Upper lobe of left lung (tissue), 6 donors: ENCODE measurements at regions not wholly inside any gene's neighbourhood (a gene's known extent, or its start where the extent isn't known, plus 50 kb on each side); places are given as distances from the start of the nearest gene placed in this dataset.

Experiments used
- ATAC-seq, 2 donors: fragments of 200-7000 bp; cut with Tn5 transposase; one replicate each; pipeline ENCODE4 v1.9.1; 2022; ENCODE audit warnings: mild to moderate bottlenecking in 2 of 2, moderate library complexity in 2 of 2; ENCODE audit not compliant: low FRiP score in 2 of 2
- DNase-seq, 2 donors: peaks; one replicate each; pipeline ENCODE4 v3.0.0-alpha.2; 2019 to 2020
- H3K27ac ChIP-seq, 4 donors: fragments of 200-600 bp; sonication (generic); one replicate each; pipeline ENCODE4 v1.5.1; 2016 to 2019
- H3K27me3 ChIP-seq, 4 donors: fragments of 200-600 bp; sonication (generic); one replicate each; pipeline ENCODE4 v1.5.1; 2017 to 2019
- H3K36me3 ChIP-seq, 4 donors: fragments of 200-600 bp; sonication (generic); one replicate each; pipeline ENCODE4 v1.5.1; 2016 to 2019
- H3K4me1 ChIP-seq, 4 donors: fragments of 200-600 bp; sonication (generic); one replicate each; pipeline ENCODE4 v1.5.1; 2018 to 2019
- H3K4me3 ChIP-seq, 4 donors: fragments of 200-600 bp; sonication (generic); one replicate each; pipeline ENCODE4 v1.5.1; 2017 to 2019; ENCODE audit warnings: mild to moderate bottlenecking in 2 of 4, moderate library complexity in 1 of 4
- H3K9me3 ChIP-seq, 4 donors: fragments of 200-600 bp; sonication (generic); one replicate each; pipeline ENCODE4 v1.5.1; 2018 to 2019
- CTCF ChIP-seq, 6 experiments: fragments of 450-650 bp in 4 of 6; fragments of 200-600 bp in 2 of 6; sonication (generic) in 2 of 6; IDR thresholded peaks; one replicate each; pipeline ENCODE4 v1.5.1; 2016 to 2019; ENCODE audit warnings: antibody characterized with exemption in 6 of 6
- EP300 ChIP-seq, 4 donors: sonication (generic); formaldehyde crosslinking; IDR thresholded peaks; one replicate each; pipeline ENCODE4 v1.5.1; 2017; ENCODE audit warnings: antibody characterized with exemption in 4 of 4, control low read depth in 2 of 4
- POLR2A ChIP-seq, 4 donors: fragments of 450-650 bp; IDR thresholded peaks; one replicate each; pipeline ENCODE4 v1.5.1; 2016 to 2017; ENCODE audit warnings: antibody characterized with exemption in 4 of 4, mild to moderate bottlenecking in 2 of 4
- POLR2AphosphoS5 ChIP-seq, 2 donors: sonication (generic); formaldehyde crosslinking; IDR thresholded peaks; one replicate each; pipeline ENCODE4 v1.5.1; 2017; ENCODE audit warnings: antibody characterized with exemption in 2 of 2
- WGBS, 2 donors: methylation state at CpG; one replicate each; pipeline ENCODE4 v1.1.5; 2017 to 2018; 5-methylcytosine and 5-hydroxymethylcytosine counted together
- donor health status: DM: no; HTN: no; CAD: no; lungs with moderate emphysema.
- donor health status: DM: no; HTN: yes; CAD: no; lungs with severe emphysema.

DNA sequence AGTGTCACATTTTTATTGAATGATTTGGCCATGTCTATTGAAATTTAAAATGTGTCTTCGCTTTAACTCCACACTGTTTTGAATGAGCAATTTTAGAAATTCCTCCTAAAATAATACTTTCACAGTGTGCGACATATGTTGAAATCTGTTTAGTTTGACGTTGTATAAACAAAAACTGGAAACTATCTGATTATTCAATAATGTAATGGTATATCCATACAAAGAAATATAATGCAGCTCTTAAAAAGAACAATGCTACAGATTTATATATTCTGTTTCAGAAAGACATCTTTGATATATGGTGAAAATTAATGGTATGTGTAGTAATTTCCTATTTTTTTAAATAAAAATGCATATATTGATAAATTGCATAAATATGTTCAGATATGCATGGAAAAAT is 268.7 kb upstream of the SORL1-AS1 start:
- WGBS, 2 donors, result 82 to 97% methylated on average over 3 of the region's 3 CpGs
- Histone ChIP-seq H3K27me3 (peaks cover 0 to 8% (median 0%) of the 10 kb centered on the region in 4 donors), H3K4me1 (peaks cover 0 to 13% (median 12%) of the 10 kb centered on the region in 4 donors), H3K4me3 (no peak overlapping the region), H3K9me3 (no peaks in the 10 kb centered on the region), H3K36me3 (no peaks in the 10 kb centered on the region), H3K27ac (no peak overlapping the region)
- no peak for DNase-seq
- TF ChIP-seq EP300 (IDR thresholded peaks at IDR 0.05) (no peak), POLR2AphosphoS5 (IDR thresholded peaks at IDR 0.05) (no peak), POLR2A (IDR thresholded peaks at IDR 0.05) (no peak), CTCF (IDR thresholded peaks at IDR 0.05) (no peak)
- no peak for ATAC-seq

GRCh38 chr11:121717296-121717695 is 264.5 kb upstream of the SORL1-AS1 start:
- H3K36me3 ChIP-seq, result no peaks in the 10 kb centered on the region
- no peak overlapping the region for H3K4me3 ChIP-seq
- TF ChIP-seq POLR2AphosphoS5 (IDR thresholded peaks at IDR 0.05) (no peak), EP300 (IDR thresholded peaks at IDR 0.05) (no peak), POLR2A (IDR thresholded peaks at IDR 0.05) (no peak), CTCF (IDR thresholded peaks at IDR 0.05) (no peak)
- H3K27ac ChIP-seq, result no peak overlapping the region
- ATAC-seq, result no peak
- no peak for DNase-seq
- H3K27me3 ChIP-seq, result no peaks in the 10 kb centered on the region
- peaks cover 0 to 3% (median 3%) of the 10 kb centered on the region in 4 donors for H3K4me1 ChIP-seq
- 85 to 94% methylated on average over 2 of the region's 2 CpGs for WGBS, 2 donors
- H3K9me3 ChIP-seq, result no peaks in the 10 kb centered on the region

GRCh38 chr11:121716060-121716459 is 263.3 kb upstream of the SORL1-AS1 start:
- H3K4me1 ChIP-seq, result no peaks in the 10 kb centered on the region

DNA sequence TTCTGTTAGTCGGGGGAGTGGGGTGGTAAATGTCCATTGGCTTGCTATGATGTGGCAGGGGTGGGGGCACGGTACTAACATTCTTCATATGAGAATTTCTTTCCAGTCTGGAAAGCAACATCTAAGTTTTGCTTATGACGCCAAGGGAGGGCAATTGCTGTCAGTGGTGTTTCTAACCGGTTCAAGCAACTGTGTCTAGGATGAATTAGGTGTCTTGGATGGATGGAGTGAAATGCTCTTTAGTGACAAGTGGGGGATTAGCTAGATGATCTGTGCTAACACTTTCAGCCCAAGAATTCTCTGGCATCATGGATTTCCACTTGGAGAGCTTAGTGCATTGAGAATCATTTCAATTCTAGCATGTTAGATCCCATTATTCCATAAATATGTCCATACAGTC is 262.6 kb upstream of the SORL1-AS1 start:
- H3K27me3 ChIP-seq, result no peaks in the 10 kb centered on the region
- no peaks in the 10 kb centered on the region for H3K36me3 ChIP-seq
- ATAC-seq, result no peak
- no peak overlapping the region for H3K4me3 ChIP-seq
- DNase-seq, result no peak
- TF ChIP-seq POLR2AphosphoS5 (IDR thresholded peaks at IDR 0.05) (no peak), POLR2A (IDR thresholded peaks at IDR 0.05) (no peak)
- no peaks in the 10 kb centered on the region for H3K9me3 ChIP-seq
- H3K27ac ChIP-seq, result no peak overlapping the region
- 44 to 74% methylated on average over 4 of the region's 4 CpGs for WGBS, 2 donors
- no peaks in the 10 kb centered on the region for H3K4me1 ChIP-seq

More at GRCh38 chr11:121716060-121716459, 263.3 kb upstream of the SORL1-AS1 start:
- Histone ChIP-seq H3K27ac (no peak overlapping the region), H3K4me3 (no peak overlapping the region), H3K9me3 (no peaks in the 10 kb centered on the region), H3K36me3 (no peaks in the 10 kb centered on the region), H3K27me3 (no peaks in the 10 kb centered on the region)
- WGBS, 2 donors, result 87 to 90% methylated on average over 4 of the region's 4 CpGs
- ATAC-seq (no peak), DNase-seq (no peak)
- TF ChIP-seq CTCF (IDR thresholded peaks at IDR 0.05) (no peak), EP300 (IDR thresholded peaks at IDR 0.05) (no peak), POLR2AphosphoS5 (IDR thresholded peaks at IDR 0.05) (no peak), POLR2A (IDR thresholded peaks at IDR 0.05) (no peak)

DNA sequence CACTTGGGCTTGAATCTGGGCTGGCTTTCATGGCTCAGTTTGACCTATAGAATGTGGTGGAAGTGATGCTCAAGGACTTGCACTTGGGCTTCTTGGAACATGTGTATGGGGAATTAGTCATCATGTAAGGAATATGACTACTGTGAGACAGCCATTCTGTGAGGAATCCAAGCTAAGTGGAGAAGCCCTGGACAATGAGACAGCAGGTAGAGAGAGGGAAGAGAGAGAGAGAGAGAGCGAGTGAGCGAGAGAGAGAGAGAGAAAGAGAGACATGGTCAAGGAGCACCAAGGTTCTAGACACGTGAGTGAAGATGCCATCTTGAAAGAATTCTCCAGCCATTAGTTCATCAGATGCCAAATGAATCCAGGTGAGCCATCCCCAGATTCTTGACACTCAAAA is 261.6 kb upstream of the SORL1-AS1 start:
- no peak for ATAC-seq
- no peak for DNase-seq
- no peak overlapping the region for H3K27ac ChIP-seq
- 94 to 96% methylated on average over 3 of the region's 3 CpGs for WGBS, 2 donors
- no peaks in the 10 kb centered on the region for H3K4me1 ChIP-seq
- no peaks in the 10 kb centered on the region for H3K36me3 ChIP-seq
- no peaks in the 10 kb centered on the region for H3K9me3 ChIP-seq
- H3K27me3 ChIP-seq, result no peaks in the 10 kb centered on the region
- TF ChIP-seq EP300 (IDR thresholded peaks at IDR 0.05) (no peak), POLR2A (IDR thresholded peaks at IDR 0.05) (no peak), CTCF (IDR thresholded peaks at IDR 0.05) (no peak), POLR2AphosphoS5 (IDR thresholded peaks at IDR 0.05) (no peak)
- no peak overlapping the region for H3K4me3 ChIP-seq
